HepG2 (cell line): ENCODE measurements at regions not wholly inside any gene's neighbourhood (a gene's known extent, or its start where the extent isn't known, plus 50 kb on each side); places are given as distances from the start of the nearest gene placed in this dataset.

Experiments
- CTCF ChIP-seq: sonication (generic); formaldehyde crosslinking; IDR thresholded peaks from 2 replicates; pipeline ENCODE4 v1.5.0; 2020; ENCODE audit warnings: mild to moderate bottlenecking, missing genetic modification reagents, moderate library complexity
- DNMT1 ChIP-seq: sonication (generic); formaldehyde crosslinking; IDR thresholded peaks from 2 replicates; pipeline ENCODE4 v1.5.1; 2020; ENCODE audit warnings: mild to moderate bottlenecking, missing genetic modification reagents

- TF ChIP-seq DNMT1 (CRISPR knock-in tag) (no peak), CTCF (CRISPR knock-in tag) (no peak)
Observed at GRCh38 chr2:64312622-64313397, 141.2 kb upstream of the LGALSL start.
